HCT116 (cell line): ENCODE measurements at regions not wholly inside any gene's neighbourhood (a gene's known extent, or its start where the extent isn't known, plus 50 kb on each side); places are given as distances from the start of the nearest gene placed in this dataset.

Source experiments
- ATAC-seq: fragments of 200-7000 bp; cut with Tn5 transposase; 2 replicates; pipeline ENCODE4 v1.9.1; 2020; ENCODE audit warnings: mild to moderate bottlenecking, moderate library complexity
- BruUV-seq: library from RNA; stranded (reverse); fragments of 400-500 nt; replicated peaks from 2 replicates; lab custom pipeline; 2021; lab: Mats Ljungman, UMichigan
- CTCF ChIA-PET: fragments of 300-600 bp; sonication (Branson Sonifier 250); formaldehyde crosslinking; loops from one replicate; lab custom pipeline; 2021; ENCODE audit warnings: antibody characterized with exemption; lab: Charles Lee
- POLR2A ChIA-PET: fragments of 300-600, 350-600 bp; sonication (Branson Sonifier 250); formaldehyde crosslinking; loops from one replicate; lab custom pipeline; 2021; ENCODE audit warnings: antibody characterized with exemption; lab: Charles Lee
- RAD21 ChIA-PET, 2 experiments: fragments of 300-600 bp; sonication (Branson Sonifier 250); formaldehyde crosslinking; loops; one replicate each; lab custom pipeline; 2023; ENCODE audit warnings: low total read pairs in 2 of 2; ENCODE audit not compliant: uncharacterized antibody in 2 of 2, unreplicated experiment in 2 of 2, low non-redundant PET in 1 of 2; lab: Charles Lee
- DNase-seq: peaks from one replicate; pipeline ENCODE4 v3.0.0-alpha.2; 2010; ENCODE audit warnings: low read depth, low spot score
- H2AFZ ChIP-seq: fragments of 200-600 bp; shearing (Covaris generic), sonication (generic); 2 replicates; pipeline ENCODE4 v1.6.1; 2017; ENCODE audit warnings: low read depth, mixed run types, mixed read lengths, antibody characterized with exemption, low read length; ENCODE audit not compliant: poor library complexity, severe bottlenecking
- H3K27ac ChIP-seq: 2 replicates; pipeline ENCODE4 v1.5.1; 2012; ENCODE audit warnings: low read depth, low read length
- H3K27me3 ChIP-seq: fragments of 200-600 bp; sonication (generic); 2 replicates; pipeline ENCODE4 v1.6.1; 2016; ENCODE audit warnings: mixed run types, low read length, mixed read lengths; ENCODE audit not compliant: insufficient read depth
- H3K36me3 ChIP-seq, 2 experiments: fragments of 200-500 bp in 1 of 2; fragments of 200-600 bp in 1 of 2; sonication (Bioruptor generic) in 1 of 2; sonication (generic) in 1 of 2; 2 replicates each; pipeline versions ENCODE4 v1.5.1 to v1.6.1; 2014 to 2016; ENCODE audit warnings: low read length in 2 of 2, inconsistent platforms in 1 of 2, mixed read lengths in 1 of 2, mixed run types in 1 of 2; ENCODE audit not compliant: insufficient read depth in 2 of 2, control insufficient read depth in 1 of 2
- H3K4me1 ChIP-seq, 2 experiments: fragments of 200-600 bp in 1 of 2; sonication (generic) in 1 of 2; 2 replicates each; pipeline versions ENCODE4 v1.5.1 to v1.6.1; 2012 to 2017; ENCODE audit warnings: low read length in 2 of 2, inconsistent platforms in 1 of 2, mild to moderate bottlenecking in 1 of 2, mixed read lengths in 1 of 2, mixed run types in 1 of 2, moderate library complexity in 1 of 2; ENCODE audit not compliant: insufficient read depth in 2 of 2, control insufficient read depth in 1 of 2
- H3K4me2 ChIP-seq: fragments of 200-600 bp; sonication (generic); 2 replicates; pipeline ENCODE4 v1.6.1; 2017; ENCODE audit warnings: mixed run types, low read length, mixed read lengths
- H3K4me3 ChIP-seq, 2 experiments: fragments of 200-600 bp in 1 of 2; sonication (generic) in 1 of 2; replicated peaks in 1 of 2; 2 replicates each; pipeline ENCODE4 v1.5.1; 2011 to 2016; ENCODE audit warnings: low read length in 2 of 2, control low read depth in 1 of 2, low read depth in 1 of 2, mild to moderate bottlenecking in 1 of 2, mixed read lengths in 1 of 2, mixed run types in 1 of 2
- H3K79me2 ChIP-seq: fragments of 200-600 bp; sonication (generic); 2 replicates; pipeline ENCODE4 v1.6.1; 2017; ENCODE audit warnings: mild to moderate bottlenecking, mixed run types, low read length, moderate library complexity, mixed read lengths; ENCODE audit not compliant: insufficient read depth
- H3K9ac ChIP-seq: fragments of 200-600 bp; sonication (generic); 2 replicates; pipeline ENCODE4 v1.6.1; 2016; ENCODE audit warnings: low read length, mixed read lengths
- H3K9me2 ChIP-seq: fragments of 200-600 bp; sonication (generic), shearing (Covaris generic); 2 replicates; pipeline ENCODE4 v1.6.1; 2017; ENCODE audit warnings: mixed run types, mild to moderate bottlenecking, moderate library complexity; ENCODE audit not compliant: insufficient read depth
- H3K9me3 ChIP-seq, 2 experiments: fragments of 200-500 bp in 1 of 2; fragments of 200-600 bp in 1 of 2; sonication (Bioruptor generic) in 1 of 2; sonication (generic) in 1 of 2; 2 replicates each; pipeline ENCODE4 v1.6.1; 2014 to 2017; ENCODE audit warnings: low read length in 2 of 2, mixed read lengths in 2 of 2, inconsistent platforms in 1 of 2, low read depth in 1 of 2, mild to moderate bottlenecking in 1 of 2, mixed run types in 1 of 2, moderate library complexity in 1 of 2; ENCODE audit not compliant: control insufficient read depth in 1 of 2, insufficient read depth in 1 of 2
- H4K20me1 ChIP-seq: fragments of 200-600 bp; sonication (generic), shearing (Covaris generic); 2 replicates; pipeline ENCODE4 v1.6.1; 2017; ENCODE audit warnings: mixed run types, mild to moderate bottlenecking, moderate library complexity; ENCODE audit not compliant: insufficient read depth
- CEBPB ChIP-seq: IDR thresholded peaks from 2 replicates; pipeline ENCODE4 v1.6.1; 2012; ENCODE audit warnings: low read depth
- EGR1 ChIP-seq: IDR thresholded peaks from 2 replicates; pipeline ENCODE4 v1.6.1; 2012; ENCODE audit warnings: low read depth
- ELF1 ChIP-seq: IDR thresholded peaks from 2 replicates; pipeline ENCODE4 v1.6.1; 2012; ENCODE audit warnings: low read depth, borderline replicate concordance
- EZH2phosphoT487 ChIP-seq: fragments of 200-600 bp; IDR thresholded peaks from 2 replicates; pipeline ENCODE4 v1.6.1; 2018; ENCODE audit warnings: antibody characterized with exemption, borderline replicate concordance
- JUND ChIP-seq: IDR thresholded peaks from 2 replicates; pipeline ENCODE4 v1.6.1; 2012
- MAX ChIP-seq: IDR thresholded peaks from 2 replicates; pipeline ENCODE4 v1.6.1; 2012
- REST ChIP-seq: IDR thresholded peaks from 2 replicates; pipeline ENCODE4 v1.6.1; 2012; ENCODE audit warnings: low read depth
- SIN3A ChIP-seq: IDR thresholded peaks from 2 replicates; pipeline ENCODE4 v1.6.1; 2012; ENCODE audit warnings: low read depth
- SRF ChIP-seq: IDR thresholded peaks from 2 replicates; pipeline ENCODE4 v1.6.1; 2012; ENCODE audit warnings: low read depth
- TCF7L2 ChIP-seq: IDR thresholded peaks from 2 replicates; pipeline ENCODE4 v1.7.0; 2011; ENCODE audit warnings: borderline replicate concordance, inconsistent platforms; ENCODE audit not compliant: insufficient read depth, insufficient read length; ENCODE audit errors: extremely low read depth
- ZNF274 ChIP-seq: fragments of 200-500 bp; sonication (Bioruptor generic); IDR thresholded peaks from 2 replicates; pipeline ENCODE4 v1.6.1; 2014; ENCODE audit warnings: mild to moderate bottlenecking, low read depth, low read length, inconsistent platforms
- intact Hi-C: fragments of 100-400 bp; cut with micrococcal nuclease; formaldehyde crosslinking; loops from 2 replicates; pipeline ENCODE4 v1.10.0; 2022
- TF ChIP-seq, protein P1 (sequence below): IDR thresholded peaks from 2 replicates; pipeline ENCODE4 v1.6.1; 2011; ENCODE audit warnings: mild to moderate bottlenecking, low read length, moderate library complexity; ENCODE audit not compliant: insufficient replicate concordance; ENCODE audit errors: extremely low read depth

DNA sequence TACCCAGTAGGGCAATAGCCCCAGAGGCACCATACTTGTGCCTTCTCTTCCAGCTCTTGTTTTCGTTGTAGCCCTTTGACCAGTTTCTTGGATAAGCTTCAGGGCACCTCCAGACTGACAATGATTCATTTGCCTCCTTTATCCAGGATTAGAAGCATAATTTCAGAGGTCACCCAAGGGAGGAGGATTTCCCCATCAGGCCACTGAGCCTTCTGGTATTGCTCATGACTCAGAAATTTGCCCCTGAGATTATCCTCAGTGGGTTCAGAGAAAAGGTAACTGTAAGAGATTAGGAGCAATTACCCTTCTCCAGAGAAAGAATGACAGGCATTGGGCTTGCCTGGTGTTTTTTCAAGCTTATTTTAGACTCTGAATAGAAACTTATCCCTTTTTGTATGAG lies 147.9 kb downstream of the MSX2 start:
- ChIA-PET POLR2A (no interaction called here), CTCF (no interaction called here), RAD21 (no interaction called here)
- no peaks in the 10 kb centered on the region for H3K9me2 ChIP-seq
- H3K27ac ChIP-seq: no peak overlapping the region
- no peaks in the 10 kb centered on the region for H3K9me3 ChIP-seq
- no peaks in the 10 kb centered on the region for H3K79me2 ChIP-seq
- H3K36me3 ChIP-seq: no peaks in the 10 kb centered on the region
- DNase-seq (no peak), ATAC-seq (no peak)
- intact Hi-C loops: no loop called here
- no peaks in the 10 kb centered on the region for H3K4me1 ChIP-seq
- peaks cover 42% of the 10 kb centered on the region for H3K27me3 ChIP-seq
- no peak overlapping the region for H3K9ac ChIP-seq
- H3K4me2 ChIP-seq: no peak overlapping the region
- no TSS peak for BruUV-seq
- H4K20me1 ChIP-seq: no peaks in the 10 kb centered on the region
- TF ChIP-seq ZNF274: no peak
- TF ChIP-seq JUND: no peak
- no peak for TF ChIP-seq TCF7L2
- no peak for TF ChIP-seq CEBPB
- TF ChIP-seq SRF: no peak
- TF ChIP-seq EZH2phosphoT487: no peak
- TF ChIP-seq EGR1: no peak
- TF ChIP-seq MAX: no peak
- TF ChIP-seq REST: no peak
- TF ChIP-seq ELF1: no peak
- TF ChIP-seq, protein P1, sequence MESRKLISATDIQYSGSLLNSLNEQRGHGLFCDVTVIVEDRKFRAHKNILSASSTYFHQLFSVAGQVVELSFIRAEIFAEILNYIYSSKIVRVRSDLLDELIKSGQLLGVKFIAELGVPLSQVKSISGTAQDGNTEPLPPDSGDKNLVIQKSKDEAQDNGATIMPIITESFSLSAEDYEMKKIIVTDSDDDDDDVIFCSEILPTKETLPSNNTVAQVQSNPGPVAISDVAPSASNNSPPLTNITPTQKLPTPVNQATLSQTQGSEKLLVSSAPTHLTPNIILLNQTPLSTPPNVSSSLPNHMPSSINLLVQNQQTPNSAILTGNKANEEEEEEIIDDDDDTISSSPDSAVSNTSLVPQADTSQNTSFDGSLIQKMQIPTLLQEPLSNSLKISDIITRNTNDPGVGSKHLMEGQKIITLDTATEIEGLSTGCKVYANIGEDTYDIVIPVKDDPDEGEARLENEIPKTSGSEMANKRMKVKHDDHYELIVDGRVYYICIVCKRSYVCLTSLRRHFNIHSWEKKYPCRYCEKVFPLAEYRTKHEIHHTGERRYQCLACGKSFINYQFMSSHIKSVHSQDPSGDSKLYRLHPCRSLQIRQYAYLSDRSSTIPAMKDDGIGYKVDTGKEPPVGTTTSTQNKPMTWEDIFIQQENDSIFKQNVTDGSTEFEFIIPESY: no peak
- TF ChIP-seq SIN3A: no peak
- no peak overlapping the region for H3K4me3 ChIP-seq
- H2AFZ ChIP-seq: no peak overlapping the region
